Midbrain (tissue), 1 donor: ENCODE measurements at regions not wholly inside any gene's neighbourhood (a gene's known extent, or its start where the extent isn't known, plus 50 kb on each side); places are given as distances from the start of the nearest gene placed in this dataset.
"Not testable (repeated sequence)": the region's sequence is repeated elsewhere in the genome, so short reads cannot be mapped to it uniquely, and the experiment has no call there.

Source experiments
- DNase-seq: peaks from one replicate; lab custom pipeline; 2025; lab: John Stamatoyannopoulos, UW

DNA sequence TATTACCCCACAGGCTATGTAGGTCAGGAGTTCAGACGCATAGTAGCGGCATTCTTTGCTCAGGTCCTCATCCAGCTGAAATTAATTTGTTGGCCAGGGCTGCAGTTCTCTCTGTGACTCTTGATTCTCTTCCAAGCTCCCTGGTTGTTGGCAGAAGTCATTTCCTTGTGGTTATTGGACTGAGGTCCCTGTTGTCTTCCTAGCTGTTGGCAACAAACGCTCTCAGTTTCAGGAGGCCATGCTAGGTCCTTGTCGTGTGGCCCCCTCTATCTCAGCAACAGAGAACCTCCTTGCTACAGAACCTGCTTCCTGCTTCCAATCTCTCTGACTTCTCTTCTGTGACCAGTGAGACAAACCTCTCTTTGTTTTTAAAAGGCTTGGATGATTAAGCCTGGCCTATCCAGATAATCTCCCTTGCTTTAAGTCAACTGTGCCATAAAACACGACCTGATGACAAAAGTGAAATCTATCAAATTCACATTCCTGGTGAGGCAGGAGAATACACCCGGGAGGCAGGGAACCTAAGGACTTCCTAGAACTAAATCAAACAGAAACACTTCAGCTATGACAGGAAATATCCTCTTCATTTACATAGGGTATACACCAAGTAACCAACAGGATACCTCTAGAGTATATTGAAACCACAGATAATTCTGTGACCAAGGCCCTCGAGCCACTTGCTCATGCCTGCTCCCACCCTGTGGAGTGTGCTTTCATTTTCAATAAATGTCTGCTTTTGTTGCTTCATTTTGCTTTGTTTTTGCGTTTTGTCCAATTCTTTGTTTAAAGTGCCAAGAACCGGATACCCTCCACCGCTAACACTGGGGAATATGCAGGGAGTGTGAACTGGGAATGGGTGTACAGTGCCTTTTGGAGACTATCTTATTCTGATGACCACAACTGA, 196.0 kb downstream of the BTBD3 start:
- DNase-seq, result peak; percentile 12

- DNase-seq, result not testable (repeated sequence)
These were observed 211.4 kb downstream of the BTBD3 start for GRCh38 chr20:12129114-12129513.

DNA sequence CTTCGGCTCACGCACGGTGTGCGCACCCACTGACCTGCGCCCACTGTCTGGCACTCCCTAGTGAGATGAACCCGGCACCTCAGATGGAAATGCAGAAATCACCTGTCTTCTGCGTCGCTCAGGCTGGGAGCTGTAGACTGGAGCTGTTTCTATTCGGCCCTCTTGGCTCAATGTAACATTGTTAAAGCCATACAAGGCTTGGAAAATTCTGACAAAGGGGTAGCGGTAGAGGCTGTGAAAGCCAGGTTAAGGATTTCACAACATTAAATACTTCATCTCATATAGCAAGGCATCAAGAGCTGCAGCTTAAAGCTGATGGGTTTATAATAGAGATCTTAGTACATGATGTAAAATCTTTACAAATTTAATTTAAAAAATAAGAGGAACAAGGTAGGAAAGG, 211.8 kb downstream of the BTBD3 start:
- not testable (repeated sequence) for DNase-seq

DNA sequence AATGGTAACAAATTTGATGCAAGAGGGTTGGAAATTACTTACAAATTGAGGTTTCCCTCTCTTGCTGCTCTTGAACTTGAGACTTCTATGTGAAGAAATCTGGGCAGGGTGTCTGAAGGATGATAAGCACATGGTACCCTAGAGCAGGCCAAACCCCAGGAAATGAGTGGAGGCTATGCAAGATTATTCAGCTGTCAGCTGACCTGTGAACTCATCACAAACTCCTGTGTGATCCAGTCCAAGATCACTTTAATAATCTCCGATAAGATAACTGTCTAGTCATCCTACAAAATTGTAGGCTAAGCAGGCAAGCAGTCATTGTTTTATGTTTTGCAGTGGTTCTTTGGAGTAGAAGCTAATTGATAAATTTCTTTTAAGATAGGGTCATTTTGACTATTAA, 213.1 kb downstream of the BTBD3 start:
- no peak for DNase-seq

DNA sequence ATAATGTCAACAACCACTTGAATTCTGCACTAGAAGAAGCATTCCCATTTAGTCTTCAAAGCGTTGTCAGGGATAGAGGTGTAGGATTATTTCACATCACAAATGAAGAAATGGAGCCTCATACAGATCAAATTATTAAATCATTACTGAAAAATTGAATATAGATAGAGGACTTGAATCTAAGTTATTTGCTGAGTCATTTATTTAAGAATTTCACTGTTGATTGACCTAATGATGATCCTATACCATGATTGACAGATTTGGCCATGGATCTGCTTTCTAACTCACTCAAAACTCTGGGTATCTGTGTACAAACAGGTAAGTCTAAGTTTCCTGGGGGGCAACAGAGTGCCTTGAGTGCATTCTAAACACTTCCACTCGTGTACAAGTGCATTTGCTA, 215.9 kb downstream of the BTBD3 start:
- no peak for DNase-seq

- not testable (repeated sequence) for DNase-seq
These were observed 228.3 kb downstream of the BTBD3 start for GRCh38 chr20:12145951-12146350.

DNA sequence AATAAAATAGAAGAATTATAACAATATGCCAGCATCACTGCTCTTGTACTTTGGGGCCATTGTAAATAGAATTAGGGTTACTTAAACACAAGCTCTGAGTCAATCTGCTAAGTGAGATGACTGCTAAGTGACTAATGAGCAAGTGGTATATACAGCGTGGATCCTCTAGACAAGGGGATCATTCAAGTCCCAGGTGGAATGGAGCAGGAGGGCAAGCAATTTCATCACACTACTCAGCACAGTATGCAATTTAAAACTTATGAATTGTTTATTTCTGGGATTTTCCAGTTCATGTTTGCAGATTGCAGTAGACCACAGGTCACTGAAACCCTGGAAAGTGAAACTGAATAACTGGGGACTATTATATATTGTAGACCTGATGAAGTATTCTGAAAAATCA, 235.3 kb downstream of the BTBD3 start:
- DNase-seq, result no peak

DNA sequence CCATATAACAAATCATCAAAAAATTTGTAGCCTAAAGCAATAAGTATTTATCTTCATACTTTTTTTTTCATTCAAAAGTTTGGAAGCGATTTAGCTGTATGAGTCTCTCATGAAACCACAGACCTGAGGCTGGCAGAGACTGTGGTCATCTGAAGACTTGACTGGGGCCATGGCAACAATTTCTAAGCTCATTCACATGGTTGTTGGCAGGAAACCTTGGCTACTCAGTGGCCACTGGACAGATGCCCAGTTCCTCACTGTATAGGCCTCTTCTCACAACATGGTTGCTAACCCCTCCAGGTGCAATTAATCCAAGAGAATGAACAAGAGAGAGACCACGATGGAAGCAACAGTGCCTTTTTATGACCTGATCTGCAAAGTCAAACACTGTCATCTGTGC, 235.9 kb downstream of the BTBD3 start:
- peak; percentile 3 for DNase-seq

GRCh38 chr20:12156252-12156651, 238.6 kb downstream of the BTBD3 start:
- DNase-seq, result no peak

GRCh38 chr20:12159261-12159660, 241.6 kb downstream of the BTBD3 start:
- no peak for DNase-seq

GRCh38 chr20:12161734-12162133, 244.0 kb downstream of the BTBD3 start:
- DNase-seq, result no peak

DNA sequence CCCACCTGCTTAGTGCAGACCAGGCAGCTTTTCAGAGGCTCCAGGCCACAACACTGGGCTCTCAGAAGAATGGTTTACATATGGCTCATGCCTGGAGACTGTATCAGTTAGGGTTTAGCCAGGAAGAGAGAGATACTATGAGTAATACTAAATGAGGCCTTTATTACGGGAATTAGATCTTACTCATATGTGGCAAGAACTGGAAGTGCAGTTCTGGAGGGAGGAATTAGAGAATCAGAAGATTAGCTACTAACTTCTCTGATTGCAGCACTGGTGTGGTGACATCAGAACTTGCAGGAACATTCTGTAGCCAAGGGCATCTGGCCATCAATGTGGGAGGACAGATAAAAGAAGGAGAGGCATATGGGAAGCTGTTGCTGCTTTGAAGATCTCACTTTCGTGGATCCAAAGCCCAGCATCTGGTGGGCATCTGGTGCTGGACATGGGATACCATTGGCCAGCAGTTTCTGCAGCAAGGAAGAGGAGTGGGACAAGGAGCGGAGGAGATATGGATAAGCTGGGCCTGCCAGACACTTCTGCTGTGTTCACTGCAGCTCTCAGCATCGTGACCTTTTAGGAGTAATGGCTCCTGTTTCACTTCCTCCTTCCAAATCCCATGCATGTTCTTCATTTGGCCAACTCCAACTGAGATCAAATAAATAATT, 248.5 kb downstream of the BTBD3 start:
- no peak for DNase-seq

GRCh38 chr20:12170406-12170805, 252.7 kb downstream of the BTBD3 start:
- DNase-seq, result no peak

- DNase-seq, result peak; percentile 2
These were observed 254.3 kb downstream of the BTBD3 start for GRCh38 chr20:12171923-12172524.

DNA sequence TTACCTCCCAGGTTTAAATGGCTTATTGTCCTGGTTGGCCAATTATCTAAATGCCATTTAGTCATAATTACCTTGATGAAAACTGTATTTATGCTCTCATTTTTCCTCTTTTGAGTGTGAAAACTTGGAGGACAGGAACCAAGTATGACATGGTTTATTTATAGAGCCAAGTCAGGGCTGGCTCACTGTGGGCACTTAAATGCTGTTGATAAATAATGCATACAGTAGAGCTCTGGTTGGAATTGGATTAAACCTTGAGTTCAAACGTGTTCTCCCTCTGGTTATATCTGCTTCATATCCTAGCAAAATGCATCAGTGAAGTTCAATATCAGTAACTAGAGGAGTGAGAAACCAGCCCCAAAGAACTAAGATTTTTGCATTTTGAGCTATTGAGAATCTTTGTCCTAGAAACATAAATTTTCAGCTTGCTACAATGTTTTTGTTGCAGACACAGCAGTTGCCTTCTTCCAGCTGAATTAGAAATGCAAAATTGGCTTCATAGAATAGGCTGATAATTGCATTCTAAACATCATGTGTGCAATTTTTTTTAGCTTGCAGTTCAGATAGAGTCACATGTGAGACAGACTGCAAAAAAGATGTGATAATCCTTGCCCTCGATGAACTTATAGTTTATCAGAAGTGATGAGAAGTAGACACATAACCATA, 255.8 kb downstream of the BTBD3 start:
- no peak for DNase-seq

GRCh38 chr20:12175538-12175937, 257.8 kb downstream of the BTBD3 start:
- DNase-seq, result no peak

DNA sequence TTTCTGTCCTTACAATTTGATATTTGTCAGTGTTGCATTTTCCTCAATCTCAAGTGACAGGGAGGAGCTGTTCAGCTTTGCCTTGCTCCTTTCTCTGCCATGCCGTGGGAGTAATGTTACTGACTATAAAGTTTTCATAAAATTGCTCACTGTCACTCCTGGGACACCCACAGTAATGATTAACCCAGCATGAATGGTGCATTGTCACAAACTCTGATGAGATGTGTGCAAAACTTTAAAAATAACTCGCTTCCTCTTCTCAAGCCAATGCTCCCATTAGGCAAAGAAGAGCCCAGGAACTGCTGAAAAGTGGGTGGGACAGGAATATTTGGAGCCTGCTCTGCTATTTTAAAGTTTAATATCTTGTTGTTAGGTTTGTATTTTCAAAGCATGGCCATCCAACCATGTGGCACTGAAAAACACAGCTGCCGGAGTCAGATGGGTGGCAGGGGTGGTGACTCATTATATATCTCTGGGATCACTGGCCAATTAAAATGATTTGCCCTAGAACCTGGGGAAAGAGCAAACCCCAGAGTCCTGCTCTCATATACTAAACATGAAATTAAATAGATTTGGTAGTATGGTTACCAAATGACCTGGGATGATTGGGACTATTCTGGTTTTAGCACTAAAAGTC, 260.1 kb downstream of the BTBD3 start:
- DNase-seq, result peak; percentile 2

GRCh38 chr20:12179692-12180091, 262.0 kb downstream of the BTBD3 start:
- DNase-seq, result no peak

GRCh38 chr20:12180107-12180661, 262.5 kb downstream of the BTBD3 start:
- DNase-seq, result no peak

GRCh38 chr20:12198281-12198680, 280.6 kb downstream of the BTBD3 start:
- DNase-seq, result no peak

DNA sequence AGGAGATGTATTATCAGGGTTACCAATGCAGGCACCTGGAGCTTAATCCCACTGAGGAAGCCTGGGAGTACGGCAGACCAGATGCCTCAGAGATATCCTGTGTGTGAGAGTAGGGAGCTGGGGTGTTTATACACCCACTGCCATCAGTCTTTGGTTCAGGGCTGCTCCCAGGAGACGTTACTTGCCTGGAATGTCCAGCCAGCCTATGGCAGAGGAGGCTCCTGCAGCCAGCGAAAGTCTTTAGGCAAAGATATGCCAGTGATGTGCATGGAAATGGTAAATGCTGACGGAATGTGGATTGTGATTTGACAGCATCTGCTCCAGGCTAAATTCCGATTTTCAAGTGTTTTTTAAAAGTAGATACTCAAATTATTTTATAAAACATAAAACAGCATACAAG, 282.0 kb downstream of the BTBD3 start:
- no peak for DNase-seq
